ENCODE measurements at regions not wholly inside any gene's neighbourhood (a gene's known extent, or its start where the extent isn't known, plus 50 kb on each side); places are given as distances from the start of the nearest gene placed in this dataset.

- in situ Hi-C loops (cut with HindIII; ENCODE audit: low sequenced_read_pairs), result no loop called here
- no peak for DNase-seq (ENCODE audit: low read depth, low spot score)
- no peak for TF ChIP-seq CTCF (IDR thresholded peaks at IDR 0.05; ENCODE audit: low read depth, low read length)
- H3K4me3 ChIP-seq (ENCODE audit: low read depth, low read length), result no peak overlapping the region
Measured at GRCh38 chr10:120970595-120971529, 119.7 kb downstream of the WDR11 start.

GRCh38 chr10:120971671-120972070 lies 120.5 kb downstream of the WDR11 start:
- no peak for TF ChIP-seq CTCF (IDR thresholded peaks at IDR 0.05; ENCODE audit: low read depth, low read length)
- no peak overlapping the region for H3K4me3 ChIP-seq (ENCODE audit: low read depth, low read length)
- in situ Hi-C loops (cut with HindIII; ENCODE audit: low sequenced_read_pairs), result no loop called here
- no peak for DNase-seq (ENCODE audit: low read depth, low spot score)

GRCh38 chr10:120972259-120972658 lies 121.1 kb downstream of the WDR11 start:
- no peak for TF ChIP-seq CTCF (IDR thresholded peaks at IDR 0.05; ENCODE audit: low read depth, low read length)
- no peak for DNase-seq (ENCODE audit: low read depth, low spot score)
- no peak overlapping the region for H3K4me3 ChIP-seq (ENCODE audit: low read depth, low read length)
- in situ Hi-C loops (cut with HindIII; ENCODE audit: low sequenced_read_pairs), result no loop called here

GRCh38 chr10:120975072-120975867 lies 124.1 kb downstream of the WDR11 start:
- no peak for TF ChIP-seq CTCF (IDR thresholded peaks at IDR 0.05; ENCODE audit: low read depth, low read length)
- no peak for DNase-seq (ENCODE audit: low read depth, low spot score)
- in situ Hi-C loops (cut with HindIII; ENCODE audit: low sequenced_read_pairs), result no loop called here
- H3K4me3 ChIP-seq (ENCODE audit: low read depth, low read length), result no peak overlapping the region

- in situ Hi-C loops (cut with HindIII; ENCODE audit: low sequenced_read_pairs), result no loop called here
- no peak for TF ChIP-seq CTCF (IDR thresholded peaks at IDR 0.05; ENCODE audit: low read depth, low read length)
- H3K4me3 ChIP-seq (ENCODE audit: low read depth, low read length), result no peak overlapping the region
- no peak for DNase-seq (ENCODE audit: low read depth, low spot score)
Measured at GRCh38 chr10:120975868-120976225, 124.7 kb downstream of the WDR11 start.

GRCh38 chr10:120977897-120978296 lies 126.7 kb downstream of the WDR11 start:
- no peak for DNase-seq (ENCODE audit: low read depth, low spot score)
- H3K4me3 ChIP-seq (ENCODE audit: low read depth, low read length), result no peak overlapping the region
- in situ Hi-C loops (cut with HindIII; ENCODE audit: low sequenced_read_pairs), result no loop called here
- no peak for TF ChIP-seq CTCF (IDR thresholded peaks at IDR 0.05; ENCODE audit: low read depth, low read length)

Measured in astrocyte of the spinal cord (primary cell).